Loucy (cell line): ENCODE measurements at regions not wholly inside any gene's neighbourhood (a gene's known extent, or its start where the extent isn't known, plus 50 kb on each side); places are given as distances from the start of the nearest gene placed in this dataset.

Experiments used
- CTCF ChIP-seq: fragments of 200-600 bp; sonication (generic); conservative IDR thresholded peaks from 2 replicates; pipeline ENCODE4 v1.5.1; 2014; ENCODE audit warnings: mild to moderate bottlenecking, antibody characterized with exemption, low read length
- EZH2phosphoT487 ChIP-seq: fragments of 200-600 bp; IDR thresholded peaks from 2 replicates; pipeline ENCODE4 v1.6.1; 2018; ENCODE audit warnings: antibody characterized with exemption, mild to moderate bottlenecking, moderate library complexity, borderline replicate concordance

GRCh38 chr13:90510319-90510718 lies 837.2 kb upstream of the MIR17HG start:
- TF ChIP-seq CTCF (no peak), EZH2phosphoT487 (no peak)
